Hematopoietic multipotent progenitor cell treated with erythropoietin and hydrocortisone succinate and interleukin-3 and kit ligand, for 8 days (in vitro differentiated cells): ENCODE measurements at regions not wholly inside any gene's neighbourhood (a gene's known extent, or its start where the extent isn't known, plus 50 kb on each side); places are given as distances from the start of the nearest gene placed in this dataset.
"Not testable (repeated sequence)": the region's sequence is repeated elsewhere in the genome, so short reads cannot be mapped to it uniquely, and the experiment has no call there.

Experiments
- DNase-seq: peaks from one replicate; pipeline ENCODE4 v3.0.0-alpha.2; 2015

GRCh38 chr1:60296794-60297193 lies 223.2 kb upstream of the C1orf87 start:
- DNase-seq: no peak

GRCh38 chr1:60292140-60292539 lies 218.6 kb upstream of the C1orf87 start:
- no peak for DNase-seq

- no peak for DNase-seq
These were observed 216.8 kb upstream of the C1orf87 start for GRCh38 chr1:60290393-60290792.

- DNase-seq: no peak
These were observed 214.0 kb upstream of the C1orf87 start for GRCh38 chr1:60287536-60287935.

GRCh38 chr1:60283690-60284089 lies 210.1 kb upstream of the C1orf87 start:
- DNase-seq: peak; percentile 3

GRCh38 chr1:60281360-60281932 lies 207.9 kb upstream of the C1orf87 start:
- peak; percentile 68 for DNase-seq

- no peak for DNase-seq
These were observed 207.2 kb upstream of the C1orf87 start for GRCh38 chr1:60280819-60281218.

- no peak for DNase-seq
These were observed 206.7 kb upstream of the C1orf87 start for GRCh38 chr1:60280256-60280655.

GRCh38 chr1:60279798-60280197 lies 206.2 kb upstream of the C1orf87 start:
- no peak for DNase-seq

GRCh38 chr1:60277269-60277668 lies 203.7 kb upstream of the C1orf87 start:
- DNase-seq: no peak

- no peak for DNase-seq
These were observed 201.1 kb upstream of the C1orf87 start for GRCh38 chr1:60274422-60275290.

GRCh38 chr1:60273185-60273584 lies 199.6 kb upstream of the C1orf87 start:
- DNase-seq: no peak

GRCh38 chr1:60271041-60271440 lies 197.5 kb upstream of the C1orf87 start:
- no peak for DNase-seq

- DNase-seq: no peak
These were observed 194.9 kb upstream of the C1orf87 start for GRCh38 chr1:60268451-60268850.

GRCh38 chr1:60265560-60266535 lies 192.3 kb upstream of the C1orf87 start:
- no peak for DNase-seq

GRCh38 chr1:60262701-60263100 lies 189.1 kb upstream of the C1orf87 start:
- DNase-seq: no peak

GRCh38 chr1:60257531-60257930 lies 184.0 kb upstream of the C1orf87 start:
- DNase-seq: no peak

- DNase-seq: no peak
These were observed 182.0 kb upstream of the C1orf87 start for GRCh38 chr1:60255565-60255964.

- no peak for DNase-seq
These were observed 177.9 kb upstream of the C1orf87 start for GRCh38 chr1:60251426-60251825.

GRCh38 chr1:60247467-60247866 lies 173.9 kb upstream of the C1orf87 start:
- not testable (repeated sequence) for DNase-seq

- DNase-seq: no peak
These were observed 171.8 kb upstream of the C1orf87 start for GRCh38 chr1:60245324-60245723.

GRCh38 chr1:60244906-60245305 lies 171.3 kb upstream of the C1orf87 start:
- no peak for DNase-seq

GRCh38 chr1:60235275-60235674 lies 161.7 kb upstream of the C1orf87 start:
- DNase-seq: no peak
